K562 (cell line): ENCODE measurements at regions not wholly inside any gene's neighbourhood (a gene's known extent, or its start where the extent isn't known, plus 50 kb on each side); places are given as distances from the start of the nearest gene placed in this dataset.

ENCODE experiments used
- ATAC-seq: fragments of 200-7000 bp; cut with Tn5 transposase; 3 replicates; pipeline ENCODE4 v1.9.1; 2020; ENCODE audit warnings: moderate library complexity
- BruUV-seq: library from RNA; stranded (reverse); fragments of 400-500 nt; replicated peaks from 2 replicates; lab custom pipeline; 2021; lab: Mats Ljungman, UMichigan
- CTCF ChIA-PET: fragments of 300-600 bp; formaldehyde crosslinking; extraction: SDS; loops from one replicate; lab custom pipeline; 2021; ENCODE audit warnings: low intra/inter-chr PET ratio; lab: Yijun Ruan, JAX
- POLR2A ChIA-PET: fragments of 300-600, 350-650 bp; sonication (Branson Sonifier 250); formaldehyde crosslinking; extraction: SDS; loops from one replicate; lab custom pipeline; 2021; ENCODE audit warnings: antibody characterized with exemption, inconsistent platforms; lab: Yijun Ruan, JAX
- DNase-seq, 4 experiments: peaks; one replicate each; pipeline versions ENCODE4 v3.0.0 to v3.0.0-alpha.2; 2011 to 2018; ENCODE audit warnings: low spot score in 3 of 4, mixed read lengths in 3 of 4; ENCODE audit errors: extremely low read depth in 1 of 4
- FAIRE-seq: peaks from 2 replicates; lab custom pipeline; 2011; peaks lifted over from hg19 to GRCh38; lab: Jason Lieb, UNC
- H2AFZ ChIP-seq: 2 replicates; pipeline ENCODE4 v1.6.0; 2011; ENCODE audit warnings: low read depth, low read length, control low read depth, inconsistent platforms
- H3K27ac ChIP-seq: fragments of 200-600 bp; 3 replicates; pipeline ENCODE4 v1.8.0; 2011; ENCODE audit warnings: low read depth, mild to moderate bottlenecking, control low read depth, inconsistent platforms, low read length, moderate library complexity, mixed read lengths; ENCODE audit errors: extremely low read depth
- H3K27me3 ChIP-seq, 2 experiments: fragments of 300-600 bp in 1 of 2; 2 replicates in 1 of 2; 3 replicates in 1 of 2; pipeline versions ENCODE4 v1.6.0 to v1.8.0; 2011; ENCODE audit warnings: inconsistent platforms in 2 of 2, low read length in 2 of 2, mild to moderate bottlenecking in 1 of 2, mixed read lengths in 1 of 2, moderate library complexity in 1 of 2; ENCODE audit not compliant: control insufficient read depth in 2 of 2, insufficient read depth in 2 of 2
- H3K36me3 ChIP-seq: fragments of 300-600 bp; 3 replicates; pipeline ENCODE4 v1.8.0; 2011; ENCODE audit warnings: mild to moderate bottlenecking, low read length, inconsistent platforms; ENCODE audit not compliant: control insufficient read depth, insufficient read depth
- H3K4me1 ChIP-seq, 2 experiments: fragments of 200-600 bp in 1 of 2; replicated peaks in 1 of 2; 2 replicates in 1 of 2; 3 replicates in 1 of 2; pipeline versions ENCODE4 v1.5.1 to v1.8.0; 2011; ENCODE audit warnings: inconsistent platforms in 2 of 2, low read length in 2 of 2, mild to moderate bottlenecking in 1 of 2, mixed read lengths in 1 of 2, moderate library complexity in 1 of 2; ENCODE audit not compliant: control insufficient read depth in 2 of 2, insufficient read depth in 2 of 2
- H3K4me2 ChIP-seq: 2 replicates; pipeline ENCODE4 v1.6.1; 2011; ENCODE audit warnings: low read length, control low read depth, inconsistent platforms, mixed read lengths; ENCODE audit not compliant: insufficient read depth
- H3K4me3 ChIP-seq: fragments of 200-600 bp; sonication (generic), shearing (Covaris generic); 2 replicates; pipeline ENCODE4 v1.5.1; 2016; ENCODE audit warnings: control low read depth, inconsistent platforms
- H3K79me2 ChIP-seq: fragments of 200-600 bp; 3 replicates; pipeline ENCODE4 v1.8.0; 2011; ENCODE audit warnings: low read length, inconsistent platforms; ENCODE audit not compliant: control insufficient read depth, insufficient read depth
- H3K9ac ChIP-seq, 2 experiments: 2 replicates each; pipeline versions ENCODE4 v1.6.0 to v1.6.1; 2011; ENCODE audit warnings: low read depth in 2 of 2, low read length in 2 of 2, control low read depth in 1 of 2, inconsistent platforms in 1 of 2, mild to moderate bottlenecking in 1 of 2, mixed read lengths in 1 of 2; ENCODE audit not compliant: insufficient read depth in 1 of 2
- H3K9me1 ChIP-seq: one replicate; pipeline ENCODE4 v1.6.0; 2011; ENCODE audit warnings: inconsistent platforms, mild to moderate bottlenecking, low read length, moderate library complexity; ENCODE audit not compliant: control insufficient read depth, insufficient read depth
- H3K9me3 ChIP-seq: replicated peaks from 2 replicates; pipeline ENCODE4 v1.5.1; 2011; ENCODE audit warnings: low read depth, low read length, inconsistent platforms; ENCODE audit not compliant: control insufficient read depth, insufficient read depth
- H4K20me1 ChIP-seq: replicated peaks from 2 replicates; pipeline ENCODE4 v1.6.1; 2011; ENCODE audit warnings: low read length, inconsistent platforms, mixed read lengths; ENCODE audit not compliant: control insufficient read depth, insufficient read depth
- CXXC5 ChIP-seq: fragments of 250-450 bp; sonication (Bioruptor Pico); IDR thresholded peaks from 2 replicates; pipeline ENCODE4 v1.8.0; 2022; ENCODE audit warnings: inconsistent platforms, mild to moderate bottlenecking, moderate library complexity
- FOXA1 ChIP-seq: fragments of 450-650 bp; IDR thresholded peaks from 2 replicates; pipeline ENCODE4 v1.6.1; 2016; ENCODE audit warnings: mild to moderate bottlenecking, borderline replicate concordance
- SRSF7 ChIP-seq: fragments of 200-400 bp; formaldehyde crosslinking; optimal IDR thresholded peaks from 2 replicates; pipeline ENCODE3; 2017; ENCODE audit warnings: mild to moderate bottlenecking, low read depth, low read length
- ZNF124 ChIP-seq: sonication (generic); formaldehyde crosslinking; IDR thresholded peaks from 2 replicates; pipeline ENCODE4 v1.8.1; 2022; ENCODE audit warnings: missing genetic modification reagents
- ZNF263 ChIP-seq: sonication (generic); formaldehyde crosslinking; IDR thresholded peaks from 2 replicates; pipeline ENCODE4 v1.8.0; 2022; ENCODE audit warnings: mild to moderate bottlenecking, missing genetic modification reagents, borderline replicate concordance
- ZNF586 ChIP-seq: fragments of 450-650 bp; formaldehyde crosslinking; conservative IDR thresholded peaks from 2 replicates; pipeline ENCODE4 v1.4.0; 2020; ENCODE audit warnings: mild to moderate bottlenecking, moderate library complexity
- WGBS: fragments of 100-300 bp; shearing (Covaris generic); methylation state at CpG from one replicate; pipeline ENCODE4 v1.1.6; 2016; ENCODE audit warnings: low coverage, mixed read lengths; ENCODE audit not compliant: insufficient coverage; ENCODE audit errors: missing lambda C conversion rate; 5-methylcytosine and 5-hydroxymethylcytosine counted together
- in situ Hi-C: fragments of 300-500 bp; cut with MboI; formaldehyde crosslinking; loops from 4 replicates; pipeline ENCODE4 v1.15.0; 2018; ENCODE audit warnings: inconsistent platforms, mixed read lengths
- intact Hi-C: fragments of 100-400 bp; cut with micrococcal nuclease; formaldehyde crosslinking; loops from 2 replicates; pipeline ENCODE4 v1.14.2; 2022

DNA sequence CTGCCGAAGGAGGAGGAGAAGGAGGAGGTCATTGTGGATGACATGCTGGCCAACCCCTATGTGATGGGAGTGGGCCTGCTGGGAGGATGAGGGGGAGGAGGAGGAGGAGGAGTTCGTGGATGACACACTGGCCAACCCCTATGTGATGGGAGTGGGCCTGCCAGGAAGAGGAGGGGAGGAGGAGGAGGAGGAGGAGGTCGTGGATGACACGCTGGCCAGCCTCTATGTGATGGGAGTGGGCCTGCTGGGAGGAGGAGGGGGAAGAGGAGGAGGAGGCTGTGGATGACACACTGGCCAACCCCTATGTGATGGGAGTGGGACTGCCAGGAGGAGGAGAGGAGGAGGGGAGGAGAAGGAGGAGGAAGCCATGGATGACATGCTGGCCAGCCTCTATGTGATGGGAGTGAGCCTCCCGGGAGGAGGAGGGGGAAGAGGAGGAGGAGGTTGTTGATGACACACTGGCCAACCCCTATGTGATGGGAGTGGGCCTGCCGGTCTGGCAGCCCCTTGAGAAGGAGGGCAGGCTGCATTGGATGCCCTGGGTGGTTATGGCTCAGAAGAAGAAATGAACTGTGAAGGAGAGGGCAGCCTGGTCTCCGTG, 55.7 kb upstream of the WNT7A start:
- intact Hi-C loops (no loop called here), in situ Hi-C loops (no loop called here)
- DNase-seq (no peak), ATAC-seq (no peak), FAIRE-seq (no peak)
- POLR2A ChIA-PET, result interaction anchor here (0.7 kb wide), 1 partner anchor 42 kb away, joined by 3 read pairs; no protein-coding TSS in a partner anchor
- peak; percentile 89 for TF ChIP-seq ZNF263 (CRISPR knock-in tag)
- no peak for TF ChIP-seq ZNF124 (CRISPR knock-in tag)
- H3K9ac ChIP-seq, result no peak overlapping the region
- no TSS peak for BruUV-seq
- CTCF ChIA-PET, result no interaction called here
- no peaks in the 10 kb centered on the region for H3K9me1 ChIP-seq
- 2% methylated on average over 4 of the region's 7 CpGs for WGBS
- H3K4me1 ChIP-seq, result peaks cover 0 to 11% of the 10 kb centered on the region in 2 experiments; a peak in 2 of 5 replicates
- H3K9me3 ChIP-seq, result no peaks in the 10 kb centered on the region
- no peaks in the 10 kb centered on the region for H3K36me3 ChIP-seq
- no peak overlapping the region for H3K4me3 ChIP-seq
- no peaks in the 10 kb centered on the region for H3K79me2 ChIP-seq
- peaks cover 11 to 69% of the 10 kb centered on the region in 2 experiments for H3K27me3 ChIP-seq
- no peak overlapping the region for H2AFZ ChIP-seq
- no peaks in the 10 kb centered on the region for H4K20me1 ChIP-seq
- H3K27ac ChIP-seq, result no peak overlapping the region
- H3K4me2 ChIP-seq, result no peak overlapping the region

DNA sequence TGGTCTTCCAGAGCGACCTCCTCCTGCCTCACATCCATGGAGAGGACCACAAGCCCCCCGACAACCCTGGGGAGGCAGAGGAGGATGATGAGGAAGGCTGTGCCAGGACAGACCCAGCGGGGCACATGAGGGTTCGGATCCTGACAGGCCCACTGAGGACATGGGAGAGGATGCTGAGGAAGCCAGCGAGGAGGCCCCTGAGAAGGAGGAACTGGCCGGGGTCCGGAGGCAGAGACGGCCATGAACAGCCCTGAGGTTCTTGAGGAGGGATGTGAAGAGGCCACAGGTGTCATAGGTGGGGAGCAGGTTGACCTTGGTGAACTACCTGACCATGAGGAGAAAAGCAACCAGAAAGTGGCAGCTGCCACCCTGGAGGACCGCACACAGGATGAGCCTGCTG, 54.9 kb upstream of the WNT7A start:
- intact Hi-C loops, result no loop called here
- Histone ChIP-seq H3K4me3 (no peak overlapping the region), H3K27ac (no peak overlapping the region), H3K4me1 (peaks cover 0 to 11% of the 10 kb centered on the region in 2 experiments; a peak in 2 of 5 replicates), H3K79me2 (no peaks in the 10 kb centered on the region), H3K4me2 (no peak overlapping the region), H4K20me1 (no peaks in the 10 kb centered on the region), H3K27me3 (peaks cover 6 to 66% of the 10 kb centered on the region in 2 experiments; a peak in 4 of 5 replicates), H3K9ac (no peak overlapping the region), H3K9me3 (no peaks in the 10 kb centered on the region), H3K9me1 (no peaks in the 10 kb centered on the region), H3K36me3 (no peaks in the 10 kb centered on the region), H2AFZ (no peak overlapping the region)
- POLR2A ChIA-PET, result no interaction called here
- ATAC-seq (no peak), DNase-seq (no peak), FAIRE-seq (no peak)
- under 1% methylated on average over 7 of the region's 9 CpGs for WGBS
- in situ Hi-C loops, result no loop called here
- no TSS peak for BruUV-seq
- CTCF ChIA-PET, result no interaction called here
- TF ChIP-seq SRSF7 (no peak), FOXA1 (no peak), CXXC5 (no peak), ZNF586 (CRISPR knock-in tag) (no peak)
